ENCODE measurements at regions not wholly inside any gene's neighbourhood (a gene's known extent, or its start where the extent isn't known, plus 50 kb on each side); places are given as distances from the start of the nearest gene placed in this dataset.

- TF ChIP-seq CTCF (IDR thresholded peaks at IDR 0.05): no peak
- no peak for TF ChIP-seq POLR2AphosphoS5 (IDR thresholded peaks at IDR 0.05)
Observed at GRCh38 chr1:87878873-87879272, 550.2 kb downstream of the LMO4 start.
